ENCODE measurements at regions not wholly inside any gene's neighbourhood (a gene's known extent, or its start where the extent isn't known, plus 50 kb on each side); places are given as distances from the start of the nearest gene placed in this dataset.

- H3K36me3 ChIP-seq (ENCODE audit: insufficient read depth, low read length), result no peaks in the 10 kb centered on the region
- no peak overlapping the region for H3K4me3 ChIP-seq (ENCODE audit: insufficient read depth, low read depth, low read length)
- no peaks in the 10 kb centered on the region for H3K79me2 ChIP-seq (ENCODE audit: insufficient read depth, low read length)
- FAIRE-seq (no peak), DNase-seq (ENCODE audit: low read depth) (no peak)
- Mint-ChIP-seq H3K27ac (ENCODE audit: unreplicated experiment) (no peak overlapping the region), H3K27me3 (ENCODE audit: low read depth, unreplicated experiment) (no peaks in the 10 kb centered on the region), H3K36me3 (ENCODE audit: low read depth, unreplicated experiment) (no peaks in the 10 kb centered on the region), H3K4me3 (ENCODE audit: unreplicated experiment) (no peak overlapping the region), H3K4me1 (ENCODE audit: low read depth, unreplicated experiment) (no peaks in the 10 kb centered on the region), H3K9me3 (ENCODE audit: unreplicated experiment) (no peaks in the 10 kb centered on the region)
- no peak overlapping the region for H3K9ac ChIP-seq (ENCODE audit: low read length)
- H3K9me3 ChIP-seq (ENCODE audit: insufficient read depth, low read depth, low read length), result no peaks in the 10 kb centered on the region
- H2AFZ ChIP-seq (ENCODE audit: low read depth, low read length), result no peak overlapping the region
- no peak overlapping the region for H3K27ac ChIP-seq (ENCODE audit: low read depth, low read length)
- H3K4me2 ChIP-seq (ENCODE audit: low read length), result no peak overlapping the region
- no peaks in the 10 kb centered on the region for H3K27me3 ChIP-seq (ENCODE audit: insufficient read depth, low read length)
- H3K4me1 ChIP-seq (ENCODE audit: insufficient read depth, low read length), result no peaks in the 10 kb centered on the region
- H4K20me1 ChIP-seq (ENCODE audit: insufficient read depth, low read length), result no peaks in the 10 kb centered on the region
- no peak for TF ChIP-seq EZH2 (IDR thresholded peaks at IDR 0.05; ENCODE audit: insufficient read depth, low read length)
- TF ChIP-seq CTCF (IDR thresholded peaks at IDR 0.05; ENCODE audit: insufficient read depth, low read depth, low read length), result no peak
These were observed 916.5 kb downstream of the QKI start for GRCh38 chr6:164331026-164331425.

GRCh38 chr6:164325168-164325567 is 910.6 kb downstream of the QKI start:
- Mint-ChIP-seq H3K36me3 (ENCODE audit: low read depth, unreplicated experiment) (no peaks in the 10 kb centered on the region), H3K4me1 (ENCODE audit: low read depth, unreplicated experiment) (peaks cover 2% of the 10 kb centered on the region), H3K27ac (ENCODE audit: unreplicated experiment) (no peak overlapping the region), H3K27me3 (ENCODE audit: low read depth, unreplicated experiment) (no peaks in the 10 kb centered on the region), H3K9me3 (ENCODE audit: unreplicated experiment) (no peaks in the 10 kb centered on the region), H3K4me3 (ENCODE audit: unreplicated experiment) (no peak overlapping the region)
- Histone ChIP-seq H3K27me3 (ENCODE audit: insufficient read depth, low read length) (no peaks in the 10 kb centered on the region), H3K4me1 (ENCODE audit: insufficient read depth, low read length) (peaks cover 3% of the 10 kb centered on the region), H3K79me2 (ENCODE audit: insufficient read depth, low read length) (no peaks in the 10 kb centered on the region), H3K9ac (ENCODE audit: low read length) (no peak overlapping the region), H3K27ac (ENCODE audit: low read depth, low read length) (no peak overlapping the region), H2AFZ (ENCODE audit: low read depth, low read length) (no peak overlapping the region), H3K9me3 (ENCODE audit: insufficient read depth, low read depth, low read length) (no peaks in the 10 kb centered on the region), H3K4me3 (ENCODE audit: insufficient read depth, low read depth, low read length) (no peak overlapping the region), H3K4me2 (ENCODE audit: low read length) (no peak overlapping the region), H4K20me1 (ENCODE audit: insufficient read depth, low read length) (no peaks in the 10 kb centered on the region), H3K36me3 (ENCODE audit: insufficient read depth, low read length) (no peaks in the 10 kb centered on the region)
- FAIRE-seq, result no peak
- DNase-seq (ENCODE audit: low read depth), result no peak
- TF ChIP-seq CTCF (IDR thresholded peaks at IDR 0.05; ENCODE audit: insufficient read depth, low read depth, low read length), result no peak

GRCh38 chr6:164322533-164322932 is 908.0 kb downstream of the QKI start:
- H3K4me1 Mint-ChIP-seq (ENCODE audit: low read depth, unreplicated experiment), result peaks cover 2% of the 10 kb centered on the region
- H3K4me1 ChIP-seq (ENCODE audit: insufficient read depth, low read length), result peaks cover 3% of the 10 kb centered on the region
- DNase-seq (ENCODE audit: low read depth) (peak; percentile 90), FAIRE-seq (peak; percentile 62)
- no peak overlapping the region for H3K9ac ChIP-seq (ENCODE audit: low read length)
- H3K27ac ChIP-seq (ENCODE audit: low read depth, low read length), result peak overlapping the region; percentile 38
- H3K36me3 ChIP-seq (ENCODE audit: insufficient read depth, low read length), result no peaks in the 10 kb centered on the region
- H3K27ac Mint-ChIP-seq (ENCODE audit: unreplicated experiment), result no peak overlapping the region
- TF ChIP-seq CTCF (IDR thresholded peaks at IDR 0.05; ENCODE audit: insufficient read depth, low read depth, low read length), result no peak
- TF ChIP-seq EZH2 (IDR thresholded peaks at IDR 0.05; ENCODE audit: insufficient read depth, low read length), result no peak
- no peaks in the 10 kb centered on the region for H3K36me3 Mint-ChIP-seq (ENCODE audit: low read depth, unreplicated experiment)
- no peaks in the 10 kb centered on the region for H3K27me3 Mint-ChIP-seq (ENCODE audit: low read depth, unreplicated experiment)
- no peaks in the 10 kb centered on the region for H3K9me3 Mint-ChIP-seq (ENCODE audit: unreplicated experiment)
- H3K27me3 ChIP-seq (ENCODE audit: insufficient read depth, low read length), result no peaks in the 10 kb centered on the region
- H3K4me3 ChIP-seq (ENCODE audit: insufficient read depth, low read depth, low read length), result no peak overlapping the region
- no peaks in the 10 kb centered on the region for H4K20me1 ChIP-seq (ENCODE audit: insufficient read depth, low read length)
- H3K79me2 ChIP-seq (ENCODE audit: insufficient read depth, low read length), result no peaks in the 10 kb centered on the region
- H3K9me3 ChIP-seq (ENCODE audit: insufficient read depth, low read depth, low read length), result no peaks in the 10 kb centered on the region
- no peak overlapping the region for H2AFZ ChIP-seq (ENCODE audit: low read depth, low read length)
- no peak overlapping the region for H3K4me3 Mint-ChIP-seq (ENCODE audit: unreplicated experiment)
- H3K4me2 ChIP-seq (ENCODE audit: low read length), result peak overlapping the region; percentile 39
